HEK293T (cell line): ENCODE measurements at regions not wholly inside any gene's neighbourhood (a gene's known extent, or its start where the extent isn't known, plus 50 kb on each side); places are given as distances from the start of the nearest gene placed in this dataset.

ENCODE experiments used
- CTCF ChIA-PET: fragments of 350-600 bp; formaldehyde crosslinking; extraction: SDS; loops from one replicate; lab custom pipeline; 2021; ENCODE audit warnings: antibody characterized with exemption, inconsistent platforms; lab: Yijun Ruan, JAX
- POLR2A ChIA-PET: fragments of 350-600 bp; formaldehyde crosslinking; extraction: SDS; loops from one replicate; lab custom pipeline; 2020; ENCODE audit warnings: antibody characterized with exemption, inconsistent platforms; lab: Yijun Ruan, JAX
- DNase-seq: peaks from one replicate; pipeline ENCODE4 v3.0.0; 2012; ENCODE audit warnings: mixed read lengths; ENCODE audit errors: extremely low spot score
- ARNT ChIP-seq: fragments of 450-650 bp; IDR thresholded peaks from 2 replicates; pipeline ENCODE4 v1.6.1; 2017; ENCODE audit warnings: mild to moderate bottlenecking
- BHLHE40 ChIP-seq: fragments of 450-650 bp; IDR thresholded peaks from 2 replicates; pipeline ENCODE4 v1.6.1; 2016; ENCODE audit warnings: mild to moderate bottlenecking, moderate library complexity, borderline replicate concordance
- CTBP1 ChIP-seq: fragments of 450-650 bp; IDR thresholded peaks from 2 replicates; pipeline ENCODE4 v1.6.1; 2016; ENCODE audit warnings: borderline replicate concordance
- ELF4 ChIP-seq: fragments of 450-650 bp; IDR thresholded peaks from 2 replicates; pipeline ENCODE4 v1.6.1; 2017; ENCODE audit warnings: antibody characterized with exemption
- FOXA1 ChIP-seq: fragments of 450-650 bp; IDR thresholded peaks from 2 replicates; pipeline ENCODE4 v1.6.1; 2016; ENCODE audit warnings: mild to moderate bottlenecking
- FOXK2 ChIP-seq: fragments of 450-650 bp; IDR thresholded peaks from 2 replicates; pipeline ENCODE4 v1.6.1; 2016; ENCODE audit warnings: mild to moderate bottlenecking
- FOXM1 ChIP-seq: fragments of 450-650 bp; IDR thresholded peaks from 2 replicates; pipeline ENCODE4 v1.6.1; 2017; ENCODE audit warnings: mild to moderate bottlenecking, borderline replicate concordance
- HDGF ChIP-seq: fragments of 450-650 bp; IDR thresholded peaks from 2 replicates; pipeline ENCODE4 v1.6.1; 2017; ENCODE audit warnings: antibody characterized with exemption, borderline replicate concordance
- L3MBTL2 ChIP-seq: fragments of 450-650 bp; conservative IDR thresholded peaks from 2 replicates; pipeline ENCODE4 v1.6.1; 2016; ENCODE audit warnings: mild to moderate bottlenecking
- LEF1 ChIP-seq: fragments of 450-650 bp; IDR thresholded peaks from 2 replicates; pipeline ENCODE4 v1.6.1; 2017; ENCODE audit warnings: mild to moderate bottlenecking, borderline replicate concordance
- NFRKB ChIP-seq: fragments of 450-650 bp; IDR thresholded peaks from 2 replicates; pipeline ENCODE4 v1.6.1; 2016; ENCODE audit warnings: mild to moderate bottlenecking, moderate library complexity
- SP1 ChIP-seq: fragments of 450-650 bp; IDR thresholded peaks from 2 replicates; pipeline ENCODE4 v1.6.1; 2017
- SUZ12 ChIP-seq: fragments of 450-650 bp; IDR thresholded peaks from 2 replicates; pipeline ENCODE4 v1.6.1; 2016; ENCODE audit warnings: mild to moderate bottlenecking
- TARDBP ChIP-seq: fragments of 450-650 bp; IDR thresholded peaks from 2 replicates; pipeline ENCODE4 v1.6.1; 2016
- ZNF384 ChIP-seq: fragments of 450-650 bp; IDR thresholded peaks from 2 replicates; pipeline ENCODE4 v1.6.1; 2016
- TF ChIP-seq, protein P1 (sequence below): fragments of 450-650 bp; IDR thresholded peaks from 2 replicates; pipeline ENCODE4 v1.6.1; 2016

DNA sequence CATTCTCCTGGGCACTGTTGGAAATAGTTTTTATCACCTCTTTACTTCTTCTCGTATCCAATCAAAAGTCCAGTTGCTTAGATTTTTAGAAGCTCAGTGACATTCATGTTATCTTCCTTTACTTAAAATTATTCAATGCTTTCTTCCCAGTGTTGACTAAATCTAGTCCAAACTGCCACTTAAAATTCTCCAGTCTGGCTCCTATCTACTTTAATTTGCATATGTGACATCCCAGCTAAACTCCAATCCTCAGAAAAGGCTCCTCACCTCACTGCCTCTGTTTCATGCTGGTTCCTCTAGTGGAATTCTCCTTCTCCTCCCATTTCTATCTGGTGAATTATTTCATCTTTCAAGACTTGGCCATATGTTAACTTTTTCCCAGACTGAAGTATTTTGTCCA is 1238.7 kb upstream of the WWC1 start:
- DNase-seq, result no peak
- ChIA-PET CTCF (no interaction called here), POLR2A (no interaction called here)
- TF ChIP-seq L3MBTL2 (no peak), LEF1 (no peak), TARDBP (no peak), SP1 (no peak), FOXK2 (no peak), SUZ12 (no peak), ARNT (no peak), ZNF384 (no peak), FOXA1 (no peak)
- TF ChIP-seq, protein P1, sequence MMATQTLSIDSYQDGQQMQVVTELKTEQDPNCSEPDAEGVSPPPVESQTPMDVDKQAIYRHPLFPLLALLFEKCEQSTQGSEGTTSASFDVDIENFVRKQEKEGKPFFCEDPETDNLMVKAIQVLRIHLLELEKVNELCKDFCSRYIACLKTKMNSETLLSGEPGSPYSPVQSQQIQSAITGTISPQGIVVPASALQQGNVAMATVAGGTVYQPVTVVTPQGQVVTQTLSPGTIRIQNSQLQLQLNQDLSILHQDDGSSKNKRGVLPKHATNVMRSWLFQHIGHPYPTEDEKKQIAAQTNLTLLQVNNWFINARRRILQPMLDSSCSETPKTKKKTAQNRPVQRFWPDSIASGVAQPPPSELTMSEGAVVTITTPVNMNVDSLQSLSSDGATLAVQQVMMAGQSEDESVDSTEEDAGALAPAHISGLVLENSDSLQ, result no peak

DNA sequence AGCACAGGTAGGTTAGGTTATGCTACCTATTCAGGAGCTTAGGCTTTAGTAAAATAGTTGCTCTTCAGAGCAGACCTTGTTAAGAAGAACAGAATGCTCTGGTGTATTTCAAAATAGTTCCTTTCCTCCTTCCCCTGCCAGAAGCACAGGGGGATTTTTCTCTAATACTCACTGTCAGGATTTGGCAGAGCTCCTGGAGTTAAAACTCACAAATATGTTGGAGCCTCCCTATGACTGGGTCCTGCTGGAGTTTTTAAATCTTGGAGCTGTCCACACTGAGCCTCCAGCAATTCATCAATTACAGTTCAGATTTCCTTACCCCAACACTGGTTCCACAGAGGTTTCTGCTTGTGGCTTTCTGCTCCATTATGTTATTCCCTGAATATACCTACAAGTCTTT is 1233.8 kb upstream of the WWC1 start:
- TF ChIP-seq ARNT (no peak), ZNF384 (no peak), CTBP1 (no peak), L3MBTL2 (no peak), TARDBP (no peak), NFRKB (no peak), FOXK2 (no peak), SP1 (no peak), HDGF (no peak), ELF4 (no peak), FOXM1 (no peak), BHLHE40 (no peak), FOXA1 (no peak), LEF1 (no peak), SUZ12 (no peak)
- TF ChIP-seq, protein P1, result no peak
- CTCF ChIA-PET, result no interaction called here
- POLR2A ChIA-PET, result no interaction called here
- no peak for DNase-seq

DNA sequence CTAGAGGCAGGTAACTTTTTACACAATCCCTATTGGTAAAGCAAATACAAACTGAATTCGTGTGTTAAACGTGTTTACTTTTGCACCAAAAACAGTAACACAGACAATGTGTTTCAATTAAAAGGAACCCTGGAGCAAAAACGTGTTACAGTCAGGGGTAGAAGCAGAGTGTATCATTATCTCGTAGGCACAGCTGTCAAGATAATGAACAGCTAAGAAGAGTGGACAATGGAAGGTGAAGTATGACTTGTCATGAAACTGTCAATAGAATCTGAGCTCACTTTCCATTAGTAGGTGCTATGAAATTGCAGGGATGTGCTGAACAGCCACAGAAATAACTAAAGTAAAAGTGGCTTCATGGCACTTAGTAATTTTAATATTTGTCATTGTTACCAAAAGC is 1229.8 kb upstream of the WWC1 start:
- DNase-seq, result no peak
- TF ChIP-seq HDGF, result no peak
- no peak for TF ChIP-seq SP1
- TF ChIP-seq, protein P1, result no peak
- TF ChIP-seq ELF4, result no peak
- TF ChIP-seq L3MBTL2, result no peak
- no peak for TF ChIP-seq CTBP1
- no peak for TF ChIP-seq FOXA1
- no peak for TF ChIP-seq FOXK2
- no peak for TF ChIP-seq TARDBP
- no peak for TF ChIP-seq NFRKB
- TF ChIP-seq FOXM1, result no peak
- TF ChIP-seq ARNT, result no peak
- TF ChIP-seq SUZ12, result no peak
- no peak for TF ChIP-seq BHLHE40
- POLR2A ChIA-PET, result no interaction called here
- CTCF ChIA-PET, result no interaction called here

DNA sequence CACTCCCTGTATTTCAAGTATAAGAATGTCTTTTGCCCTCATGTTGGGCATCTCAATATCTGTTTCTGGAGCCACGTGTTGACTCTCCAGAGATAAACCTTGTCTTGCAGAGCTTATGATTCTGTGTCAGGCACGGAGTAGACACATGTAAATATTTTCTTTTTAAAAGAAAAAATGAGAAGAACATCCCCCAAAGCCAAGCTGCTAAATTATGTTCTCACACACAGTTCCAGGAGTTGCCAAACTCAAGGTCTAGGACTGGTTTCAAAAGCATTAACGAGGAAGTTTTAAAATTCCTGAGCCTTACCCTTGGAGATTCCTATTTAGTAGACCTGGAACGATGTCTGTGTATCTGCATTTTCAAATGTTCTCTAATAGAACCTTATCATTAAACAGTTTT is 1228.3 kb upstream of the WWC1 start:
- ChIA-PET POLR2A (no interaction called here), CTCF (no interaction called here)
- no peak for TF ChIP-seq ZNF384
- no peak for TF ChIP-seq SUZ12
- no peak for TF ChIP-seq FOXA1
- TF ChIP-seq, protein P1, result no peak
- TF ChIP-seq ELF4, result no peak
- no peak for TF ChIP-seq TARDBP
- TF ChIP-seq NFRKB, result no peak
- no peak for TF ChIP-seq L3MBTL2
- TF ChIP-seq FOXK2, result no peak
- no peak for TF ChIP-seq BHLHE40
- DNase-seq, result no peak

DNA sequence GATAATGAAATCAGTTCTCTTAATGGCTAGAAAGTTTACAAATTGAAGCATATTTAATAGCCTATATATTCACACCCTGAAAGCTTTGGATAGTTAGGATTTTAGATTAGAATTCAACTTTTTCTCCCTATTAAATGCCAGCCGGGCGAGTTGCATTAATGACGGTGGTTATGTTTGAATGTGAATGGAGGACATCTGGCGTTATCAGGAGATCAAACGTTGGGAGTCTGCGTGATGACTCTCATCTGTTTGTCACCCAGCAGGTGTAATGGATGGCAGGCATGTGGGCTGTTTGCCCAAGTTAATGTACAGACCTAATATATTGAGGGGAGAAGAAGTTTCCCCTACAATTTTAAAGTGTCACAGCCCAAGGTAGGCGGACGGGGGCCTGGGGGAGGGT is 1227.7 kb upstream of the WWC1 start:
- CTCF ChIA-PET, result no interaction called here
- POLR2A ChIA-PET, result no interaction called here
- DNase-seq, result no peak
- TF ChIP-seq FOXK2, result no peak
- TF ChIP-seq TARDBP, result no peak
- TF ChIP-seq LEF1, result no peak
- no peak for TF ChIP-seq ELF4
- TF ChIP-seq FOXA1, result no peak
- TF ChIP-seq, protein P1, result no peak
- no peak for TF ChIP-seq SP1

DNA sequence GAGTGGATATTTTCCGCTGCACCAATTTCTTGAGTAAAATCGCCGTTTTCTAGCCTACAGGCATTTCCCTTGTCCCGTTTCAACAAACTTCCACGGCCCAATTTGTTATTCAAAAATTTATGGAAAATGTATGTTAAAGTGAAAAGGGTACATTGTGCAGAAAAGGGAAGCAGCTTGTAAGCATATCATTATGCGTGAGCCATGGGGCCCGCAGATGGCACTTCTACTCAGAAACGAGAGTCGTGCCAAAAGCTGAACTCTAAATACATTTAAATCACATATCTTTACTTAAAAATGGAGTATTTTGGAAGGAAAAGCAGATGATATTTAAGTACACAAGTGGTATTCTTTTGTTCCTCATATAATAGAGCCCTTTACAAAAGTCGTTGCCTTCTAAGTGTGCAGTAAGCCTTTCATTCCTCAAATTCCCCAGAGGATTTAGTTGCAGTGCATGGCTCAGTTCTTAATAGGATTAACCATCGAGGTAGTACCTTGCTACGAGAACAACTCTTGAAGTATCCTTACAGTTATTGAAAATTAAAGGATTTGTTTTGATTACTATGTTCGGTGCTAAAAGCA is 1227.2 kb upstream of the WWC1 start:
- CTCF ChIA-PET, result no interaction called here
- POLR2A ChIA-PET, result no interaction called here

More for the DNA sequence above, 1227.2 kb upstream of the WWC1 start:
- DNase-seq, result no peak
- TF ChIP-seq TARDBP (no peak), SUZ12 (no peak), ZNF384 (no peak), ARNT (no peak), FOXM1 (no peak), LEF1 (no peak), HDGF (no peak)
- TF ChIP-seq, protein P1, result no peak
